ENCODE measurements at regions not wholly inside any gene's neighbourhood (a gene's known extent, or its start where the extent isn't known, plus 50 kb on each side); places are given as distances from the start of the nearest gene placed in this dataset.

GRCh38 chr15:31226021-31226420 is 100.6 kb upstream of the KLF13 start:
- no peak overlapping the region for H3K27ac ChIP-seq
- TF ChIP-seq CTCF (IDR thresholded peaks at IDR 0.05) = no peak
- peaks cover 33% of the 10 kb centered on the region for H3K4me1 ChIP-seq
- intact Hi-C loops (cut with DNase I) = no loop called here
- H3K4me3 ChIP-seq = no peak overlapping the region
- ATAC-seq (no peak), DNase-seq (no peak)
- no peaks in the 10 kb centered on the region for H3K9me3 ChIP-seq
- no peaks in the 10 kb centered on the region for H3K27me3 ChIP-seq (ENCODE audit: low read depth)
- H3K36me3 ChIP-seq = no peaks in the 10 kb centered on the region

GRCh38 chr15:31227235-31227634 is 99.4 kb upstream of the KLF13 start:
- Histone ChIP-seq H3K36me3 (no peaks in the 10 kb centered on the region), H3K27ac (no peak overlapping the region), H3K27me3 (ENCODE audit: low read depth) (no peaks in the 10 kb centered on the region), H3K9me3 (no peaks in the 10 kb centered on the region), H3K4me3 (no peak overlapping the region), H3K4me1 (peaks cover 29% of the 10 kb centered on the region)
- TF ChIP-seq CTCF (IDR thresholded peaks at IDR 0.05) = no peak
- ATAC-seq = no peak
- intact Hi-C loops (cut with DNase I) = no loop called here
- DNase-seq = no peak

GRCh38 chr15:31228011-31228484 is 98.6 kb upstream of the KLF13 start:
- no peak overlapping the region for H3K4me3 ChIP-seq
- intact Hi-C loops (cut with DNase I) = no loop called here
- no peaks in the 10 kb centered on the region for H3K36me3 ChIP-seq
- no peaks in the 10 kb centered on the region for H3K9me3 ChIP-seq
- peaks cover 21% of the 10 kb centered on the region for H3K4me1 ChIP-seq
- ATAC-seq (no peak), DNase-seq (no peak)
- TF ChIP-seq CTCF (IDR thresholded peaks at IDR 0.05) = no peak
- no peaks in the 10 kb centered on the region for H3K27me3 ChIP-seq (ENCODE audit: low read depth)
- H3K27ac ChIP-seq = no peak overlapping the region

GRCh38 chr15:31228980-31229826 is 97.4 kb upstream of the KLF13 start:
- Histone ChIP-seq H3K9me3 (no peaks in the 10 kb centered on the region), H3K27ac (peak overlapping the region; percentile 36), H3K4me1 (peaks cover 10% of the 10 kb centered on the region), H3K27me3 (ENCODE audit: low read depth) (no peaks in the 10 kb centered on the region), H3K4me3 (peak overlapping the region; percentile 27), H3K36me3 (no peaks in the 10 kb centered on the region)
- peak; percentile 74 for DNase-seq
- intact Hi-C loops (cut with DNase I) = no loop called here
- no peak for TF ChIP-seq CTCF (IDR thresholded peaks at IDR 0.05)
- peak; percentile 93 to 95 for ATAC-seq

GRCh38 chr15:31230630-31231485 is 95.8 kb upstream of the KLF13 start:
- no peaks in the 10 kb centered on the region for H3K27me3 ChIP-seq (ENCODE audit: low read depth)
- no peak for TF ChIP-seq CTCF (IDR thresholded peaks at IDR 0.05)
- peaks cover 5% of the 10 kb centered on the region for H3K4me1 ChIP-seq
- H3K36me3 ChIP-seq = no peaks in the 10 kb centered on the region
- DNase-seq (no peak), ATAC-seq (peak in 1 of 2 donors; percentile 6)
- no peaks in the 10 kb centered on the region for H3K9me3 ChIP-seq
- no peak overlapping the region for H3K4me3 ChIP-seq
- no peak overlapping the region for H3K27ac ChIP-seq
- intact Hi-C loops (cut with DNase I) = no loop called here

All from lower lobe of right lung (tissue), 2 donors.